ENCODE measurements at regions not wholly inside any gene's neighbourhood (a gene's known extent, or its start where the extent isn't known, plus 50 kb on each side); places are given as distances from the start of the nearest gene placed in this dataset.

- DNase-seq (ENCODE audit: low spot score in 2 of 2): peak; percentile 97 to 100
- TF ChIP-seq CTCF (IDR thresholded peaks at IDR 0.05) (no peak), POLR2A (IDR thresholded peaks at IDR 0.05) (no peak)
- intact Hi-C loops (cut with DNase I; ENCODE audit: low total_unique reads): no loop called here
- no peak overlapping the region for H3K4me3 ChIP-seq (ENCODE audit: low read depth, poor library complexity, severe bottlenecking)
- 0 to 1% methylated on average over 41 to 45 of the region's 45 CpGs for WGBS, 2 donors
Measured at GRCh38 chr7:25862261-25863004, 289.6 kb upstream of the NFE2L3 start.

- WGBS, 2 donors: 21 to 24% methylated on average over 13 of the region's 13 CpGs
- TF ChIP-seq POLR2A (IDR thresholded peaks at IDR 0.05) (no peak), CTCF (IDR thresholded peaks at IDR 0.05) (no peak)
- intact Hi-C loops (cut with DNase I; ENCODE audit: low total_unique reads): no loop called here
- no peak overlapping the region for H3K4me3 ChIP-seq (ENCODE audit: low read depth, poor library complexity, severe bottlenecking)
- DNase-seq (ENCODE audit: low spot score in 2 of 2): no peak
Measured at GRCh38 chr7:25863005-25863728, 288.8 kb upstream of the NFE2L3 start.

GRCh38 chr7:25863729-25864110 lies 288.3 kb upstream of the NFE2L3 start:
- intact Hi-C loops (cut with DNase I; ENCODE audit: low total_unique reads): no loop called here
- TF ChIP-seq POLR2A (IDR thresholded peaks at IDR 0.05) (no peak), CTCF (IDR thresholded peaks at IDR 0.05) (no peak)
- no peak for DNase-seq (ENCODE audit: low spot score in 2 of 2)
- H3K4me3 ChIP-seq (ENCODE audit: low read depth, poor library complexity, severe bottlenecking): no peak overlapping the region
- 50 to 53% methylated on average over 3 of the region's 3 CpGs for WGBS, 2 donors

GRCh38 chr7:25864511-25864910 lies 287.5 kb upstream of the NFE2L3 start:
- 59 to 72% methylated on average over 1 of the region's 1 CpG for WGBS, 2 donors
- no peak overlapping the region for H3K4me3 ChIP-seq (ENCODE audit: low read depth, poor library complexity, severe bottlenecking)
- TF ChIP-seq CTCF (IDR thresholded peaks at IDR 0.05): no peak
- TF ChIP-seq POLR2A (IDR thresholded peaks at IDR 0.05): no peak
- no peak for DNase-seq (ENCODE audit: low spot score in 2 of 2)
- intact Hi-C loops (cut with DNase I; ENCODE audit: low total_unique reads): no loop called here

- DNase-seq (ENCODE audit: low spot score in 2 of 2): no peak
- 58 to 69% methylated on average over 3 of the region's 3 CpGs for WGBS, 2 donors
- intact Hi-C loops (cut with DNase I; ENCODE audit: low total_unique reads): no loop called here
- TF ChIP-seq POLR2A (IDR thresholded peaks at IDR 0.05): no peak
- TF ChIP-seq CTCF (IDR thresholded peaks at IDR 0.05): no peak
- H3K4me3 ChIP-seq (ENCODE audit: low read depth, poor library complexity, severe bottlenecking): no peak overlapping the region
Measured at GRCh38 chr7:25864943-25865751, 286.9 kb upstream of the NFE2L3 start.
